ENCODE measurements at regions not wholly inside any gene's neighbourhood (a gene's known extent, or its start where the extent isn't known, plus 50 kb on each side); places are given as distances from the start of the nearest gene placed in this dataset.

GRCh38 chr2:71938659-71939587 is 208.7 kb downstream of the CYP26B1 start:
- Histone ChIP-seq H3K4me3 (ENCODE audit: low read length in 3 of 3) (no peak overlapping the region), H3K4me1 (ENCODE audit: control insufficient read depth in 2 of 3, insufficient read depth in 2 of 3, low read depth in 1 of 3, low read length in 3 of 3) (peaks cover 0 to 4% (median 0%) of the 10 kb centered on the region in 3 donors), H3K27me3 (ENCODE audit: control insufficient read depth, insufficient read depth, low read length) (peaks cover 2% of the 10 kb centered on the region), H3K27ac (ENCODE audit: low read depth in 2 of 2, low read length in 2 of 2) (no peak overlapping the region), H3K36me3 (ENCODE audit: control insufficient read depth in 2 of 3, insufficient read depth in 3 of 3, low read length in 3 of 3) (no peaks in the 10 kb centered on the region), H3K9me3 (ENCODE audit: control insufficient read depth in 2 of 3, insufficient read depth in 1 of 3, low read length in 3 of 3) (no peaks in the 10 kb centered on the region), H3K9ac (ENCODE audit: low read length in 3 of 3) (no peak overlapping the region)
- intact Hi-C loops (cut with DNase I): loop anchor here (10.0 kb wide), 1 partner anchor 206 kb away; the partner anchor contains the start of gene CYP26B1
- DNase-seq (peak in 1 of 5 donors; percentile 19), FAIRE-seq (no peak)
- no peak for TF ChIP-seq CTCF (IDR thresholded peaks at IDR 0.05; ENCODE audit: borderline replicate concordance, extremely low read depth, insufficient read depth)

- intact Hi-C loops (cut with DNase I): loop anchor here (10.0 kb wide), 1 partner anchor 207 kb away; the partner anchor contains the start of gene CYP26B1
- Histone ChIP-seq H3K27me3 (ENCODE audit: control insufficient read depth, insufficient read depth, low read length) (no peaks in the 10 kb centered on the region), H3K9ac (ENCODE audit: low read length in 3 of 3) (no peak overlapping the region), H3K36me3 (ENCODE audit: control insufficient read depth in 2 of 3, insufficient read depth in 3 of 3, low read length in 3 of 3) (no peaks in the 10 kb centered on the region), H3K9me3 (ENCODE audit: control insufficient read depth in 2 of 3, insufficient read depth in 1 of 3, low read length in 3 of 3) (no peaks in the 10 kb centered on the region), H3K4me3 (ENCODE audit: low read length in 3 of 3) (no peak overlapping the region), H3K4me1 (ENCODE audit: control insufficient read depth in 2 of 3, insufficient read depth in 2 of 3, low read depth in 1 of 3, low read length in 3 of 3) (peaks cover 0 to 4% (median 0%) of the 10 kb centered on the region in 3 donors), H3K27ac (ENCODE audit: low read depth in 2 of 2, low read length in 2 of 2) (no peak overlapping the region)
- DNase-seq (peak in 1 of 5 donors; percentile 16), FAIRE-seq (no peak)
- no peak for TF ChIP-seq CTCF (IDR thresholded peaks at IDR 0.05; ENCODE audit: borderline replicate concordance, extremely low read depth, insufficient read depth)
Observed at GRCh38 chr2:71938108-71938507, 209.6 kb downstream of the CYP26B1 start.

GRCh38 chr2:71937396-71937795 is 210.3 kb downstream of the CYP26B1 start:
- DNase-seq (no peak), FAIRE-seq (no peak)
- intact Hi-C loops (cut with DNase I): loop anchor here (10.0 kb wide), 1 partner anchor 207 kb away; the partner anchor contains the start of gene CYP26B1

More at GRCh38 chr2:71937396-71937795, 210.3 kb downstream of the CYP26B1 start:
- no peak overlapping the region for H3K4me3 ChIP-seq (ENCODE audit: low read length in 3 of 3)
- H3K36me3 ChIP-seq (ENCODE audit: control insufficient read depth in 2 of 3, insufficient read depth in 3 of 3, low read length in 3 of 3): no peaks in the 10 kb centered on the region
- TF ChIP-seq CTCF (IDR thresholded peaks at IDR 0.05; ENCODE audit: borderline replicate concordance, extremely low read depth, insufficient read depth): no peak
- no peak overlapping the region for H3K9ac ChIP-seq (ENCODE audit: low read length in 3 of 3)
- no peaks in the 10 kb centered on the region for H3K9me3 ChIP-seq (ENCODE audit: control insufficient read depth in 2 of 3, insufficient read depth in 1 of 3, low read length in 3 of 3)
- H3K27ac ChIP-seq (ENCODE audit: low read depth in 2 of 2, low read length in 2 of 2): no peak overlapping the region
- peaks cover 0 to 4% (median 0%) of the 10 kb centered on the region in 3 donors for H3K4me1 ChIP-seq (ENCODE audit: control insufficient read depth in 2 of 3, insufficient read depth in 2 of 3, low read depth in 1 of 3, low read length in 3 of 3)
- no peaks in the 10 kb centered on the region for H3K27me3 ChIP-seq (ENCODE audit: control insufficient read depth, insufficient read depth, low read length)
